Endodermal cell (in vitro differentiated cells): ENCODE measurements at regions not wholly inside any gene's neighbourhood (a gene's known extent, or its start where the extent isn't known, plus 50 kb on each side); places are given as distances from the start of the nearest gene placed in this dataset.

ENCODE experiments used
- DNase-seq: peaks from one replicate; pipeline ENCODE4 v3.0.0-alpha.2; 2017
- H3K27ac ChIP-seq: 2 replicates; pipeline ENCODE4 v1.5.1; 2013; ENCODE audit warnings: mild to moderate bottlenecking, low read depth, low read length, moderate library complexity
- H3K27me3 ChIP-seq: 2 replicates; pipeline ENCODE4 v1.6.1; 2013; ENCODE audit warnings: mild to moderate bottlenecking, low read length, moderate library complexity; ENCODE audit not compliant: insufficient read depth, control insufficient read depth, poor library complexity, severe bottlenecking
- H3K36me3 ChIP-seq: 2 replicates; pipeline ENCODE4 v1.7.0; 2013; ENCODE audit warnings: mild to moderate bottlenecking, low read length, moderate library complexity; ENCODE audit not compliant: control insufficient read depth, insufficient read depth
- H3K4me1 ChIP-seq: one replicate; pipeline ENCODE4 v1.7.0; 2013; ENCODE audit warnings: low read length; ENCODE audit not compliant: control insufficient read depth, insufficient read depth
- H3K4me3 ChIP-seq: 2 replicates; pipeline ENCODE4 v1.5.1; 2013; ENCODE audit warnings: mild to moderate bottlenecking, low read length, moderate library complexity
- H3K9ac ChIP-seq: 2 replicates; pipeline ENCODE4 v1.6.1; 2013; ENCODE audit warnings: mild to moderate bottlenecking, low read length, moderate library complexity; ENCODE audit not compliant: poor library complexity, severe bottlenecking; ENCODE audit errors: extremely low read depth
- H3K9me3 ChIP-seq: 2 replicates; pipeline ENCODE4 v1.6.1; 2013; ENCODE audit warnings: mild to moderate bottlenecking, low read length, moderate library complexity; ENCODE audit not compliant: control insufficient read depth
- H3K27ac Mint-ChIP-seq: 2 replicates; pipeline ENCODE4 v1.8.0; 2020; ENCODE audit warnings: mixed read lengths
- H3K27me3 Mint-ChIP-seq: 2 replicates; pipeline ENCODE4 v1.8.0; 2021; ENCODE audit warnings: mild to moderate bottlenecking, mixed read lengths; ENCODE audit not compliant: insufficient read depth
- H3K36me3 Mint-ChIP-seq: 2 replicates; pipeline ENCODE4 v1.8.0; 2020; ENCODE audit warnings: low read depth, mixed read lengths
- H3K4me1 Mint-ChIP-seq: 2 replicates; pipeline ENCODE4 v1.8.0; 2020; ENCODE audit warnings: mixed read lengths
- H3K4me3 Mint-ChIP-seq: 2 replicates; pipeline ENCODE4 v1.8.0; 2020; ENCODE audit warnings: mild to moderate bottlenecking, moderate library complexity, mixed read lengths
- H3K9me3 Mint-ChIP-seq: 2 replicates; pipeline ENCODE4 v1.8.0; 2020; ENCODE audit warnings: mild to moderate bottlenecking, mixed read lengths
- WGBS, 2 experiments: methylation state at CpG; one replicate each; pipeline versions ENCODE4 v1.1.5 to v1.1.7; 2013; ENCODE audit warnings: missing lambda C conversion rate in 2 of 2, mixed read lengths in 1 of 2; ENCODE audit not compliant: insufficient coverage in 1 of 2, insufficient read length in 1 of 2; 5-methylcytosine and 5-hydroxymethylcytosine counted together
- TF ChIP-seq, protein P1 (sequence below): fragments of 200-600 bp; sonication (generic); conservative IDR thresholded peaks from 2 replicates; pipeline ENCODE4 v1.5.0; 2021; ENCODE audit warnings: antibody characterized with exemption, mild to moderate bottlenecking

DNA sequence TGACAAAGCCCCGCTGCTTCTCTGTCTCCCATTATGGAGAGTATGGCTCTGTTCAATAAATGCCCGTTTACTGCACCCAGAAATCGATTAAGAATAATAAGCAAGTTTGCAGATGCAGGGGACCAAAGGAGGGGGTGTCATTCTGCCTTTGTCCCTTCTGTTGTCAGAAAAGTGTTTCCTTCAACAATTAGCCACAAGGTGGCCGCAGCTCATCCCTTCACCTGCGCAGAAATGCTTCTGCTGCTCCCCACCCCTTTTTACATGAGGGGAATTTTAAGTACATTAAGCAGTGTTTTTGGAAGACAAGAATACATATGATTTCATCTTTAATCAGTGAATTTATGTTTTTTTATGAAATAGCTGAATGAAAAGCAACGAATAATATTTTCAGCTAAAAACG lies 175.6 kb upstream of the ARX start:
- Mint-ChIP-seq H3K36me3 (no peaks in the 10 kb centered on the region), H3K4me1 (no peaks in the 10 kb centered on the region), H3K27me3 (no peaks in the 10 kb centered on the region), H3K9me3 (no peaks in the 10 kb centered on the region), H3K27ac (no peak overlapping the region), H3K4me3 (no peak overlapping the region)
- Histone ChIP-seq H3K9me3 (no peaks in the 10 kb centered on the region), H3K27me3 (no peaks in the 10 kb centered on the region), H3K4me1 (no peaks in the 10 kb centered on the region), H3K27ac (no peak overlapping the region), H3K4me3 (no peak overlapping the region), H3K36me3 (no peaks in the 10 kb centered on the region), H3K9ac (no peak overlapping the region)
- TF ChIP-seq, protein P1, sequence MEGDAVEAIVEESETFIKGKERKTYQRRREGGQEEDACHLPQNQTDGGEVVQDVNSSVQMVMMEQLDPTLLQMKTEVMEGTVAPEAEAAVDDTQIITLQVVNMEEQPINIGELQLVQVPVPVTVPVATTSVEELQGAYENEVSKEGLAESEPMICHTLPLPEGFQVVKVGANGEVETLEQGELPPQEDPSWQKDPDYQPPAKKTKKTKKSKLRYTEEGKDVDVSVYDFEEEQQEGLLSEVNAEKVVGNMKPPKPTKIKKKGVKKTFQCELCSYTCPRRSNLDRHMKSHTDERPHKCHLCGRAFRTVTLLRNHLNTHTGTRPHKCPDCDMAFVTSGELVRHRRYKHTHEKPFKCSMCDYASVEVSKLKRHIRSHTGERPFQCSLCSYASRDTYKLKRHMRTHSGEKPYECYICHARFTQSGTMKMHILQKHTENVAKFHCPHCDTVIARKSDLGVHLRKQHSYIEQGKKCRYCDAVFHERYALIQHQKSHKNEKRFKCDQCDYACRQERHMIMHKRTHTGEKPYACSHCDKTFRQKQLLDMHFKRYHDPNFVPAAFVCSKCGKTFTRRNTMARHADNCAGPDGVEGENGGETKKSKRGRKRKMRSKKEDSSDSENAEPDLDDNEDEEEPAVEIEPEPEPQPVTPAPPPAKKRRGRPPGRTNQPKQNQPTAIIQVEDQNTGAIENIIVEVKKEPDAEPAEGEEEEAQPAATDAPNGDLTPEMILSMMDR, result peak; percentile 79
- WGBS, 2 experiments, result 62 to 83% methylated on average over 2 to 5 of the region's 7 CpGs
- DNase-seq, result peak; percentile 70

DNA sequence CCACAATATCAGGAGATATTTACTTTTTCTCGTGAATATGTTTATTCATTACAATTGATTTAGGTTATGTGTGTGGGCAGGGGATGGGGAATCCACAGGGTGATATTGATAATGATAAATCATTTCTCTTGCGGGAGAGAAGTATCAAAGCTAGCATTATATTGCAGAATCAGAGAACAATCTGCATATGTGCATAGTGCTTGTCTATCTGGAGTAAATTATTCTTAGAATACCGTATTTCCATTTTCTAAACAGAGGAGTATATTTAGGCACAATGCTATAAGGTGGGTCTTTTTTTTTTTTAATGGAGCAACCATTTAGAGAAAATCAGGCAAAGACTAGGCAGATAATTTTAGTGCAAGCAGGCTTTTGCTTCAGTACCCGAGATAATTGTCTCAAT lies 166.0 kb upstream of the ARX start:
- Mint-ChIP-seq H3K27me3 (no peaks in the 10 kb centered on the region), H3K9me3 (no peaks in the 10 kb centered on the region), H3K4me1 (peaks cover 24% of the 10 kb centered on the region), H3K36me3 (no peaks in the 10 kb centered on the region), H3K4me3 (no peak overlapping the region), H3K27ac (no peak overlapping the region)
- Histone ChIP-seq H3K4me3 (no peak overlapping the region), H3K27me3 (no peaks in the 10 kb centered on the region), H3K36me3 (no peaks in the 10 kb centered on the region), H3K9ac (no peak overlapping the region), H3K4me1 (no peaks in the 10 kb centered on the region), H3K27ac (no peak overlapping the region), H3K9me3 (no peaks in the 10 kb centered on the region)
- WGBS, 2 experiments, result 98% methylated on average over 4 of the region's 4 CpGs; no CpG with 5 or more reads in 1 of the 2 experiments
- no peak for DNase-seq
- TF ChIP-seq, protein P1, result no peak

DNA sequence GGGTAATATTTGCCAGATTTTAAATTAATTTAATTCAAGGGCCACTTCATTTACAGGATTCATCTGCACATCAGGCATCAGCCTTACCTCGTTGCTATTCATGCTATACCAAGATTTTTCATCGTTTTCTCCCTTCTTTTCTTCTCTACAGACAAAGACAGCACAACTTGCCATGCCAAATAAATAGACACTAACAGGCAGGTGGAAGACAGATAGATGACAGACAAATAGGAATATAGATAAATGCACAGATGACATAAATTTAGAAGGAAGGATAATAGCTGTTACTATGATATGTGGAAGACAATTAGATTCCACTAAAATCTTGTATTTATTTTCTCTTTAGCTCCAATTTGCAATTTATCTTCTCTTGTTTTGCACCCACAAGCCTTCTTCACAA lies 164.5 kb upstream of the ARX start:
- H3K4me3 Mint-ChIP-seq, result no peak overlapping the region
- H3K36me3 ChIP-seq, result no peaks in the 10 kb centered on the region
- 90% methylated on average over 2 of the region's 2 CpGs; no CpG with 5 or more reads in 1 of the 2 experiments for WGBS, 2 experiments
- H3K27ac ChIP-seq, result no peak overlapping the region
- H3K27me3 Mint-ChIP-seq, result peaks cover under 1% of the 10 kb centered on the region
- H3K9me3 ChIP-seq, result no peaks in the 10 kb centered on the region
- H3K9me3 Mint-ChIP-seq, result no peaks in the 10 kb centered on the region
- no peaks in the 10 kb centered on the region for H3K4me1 ChIP-seq
- H3K9ac ChIP-seq, result no peak overlapping the region
- no peaks in the 10 kb centered on the region for H3K36me3 Mint-ChIP-seq
- no peak for DNase-seq
- H3K27ac Mint-ChIP-seq, result no peak overlapping the region
- H3K27me3 ChIP-seq, result no peaks in the 10 kb centered on the region
- H3K4me3 ChIP-seq, result no peak overlapping the region
- H3K4me1 Mint-ChIP-seq, result peaks cover 27% of the 10 kb centered on the region
- TF ChIP-seq, protein P1, result no peak
